Natural killer cell (primary cell): ENCODE measurements at regions not wholly inside any gene's neighbourhood (a gene's known extent, or its start where the extent isn't known, plus 50 kb on each side); places are given as distances from the start of the nearest gene placed in this dataset.

ENCODE experiments used
- ATAC-seq, 3 donors: fragments of 150-1000 bp in 2 of 3; fragments of 200-7000 bp in 1 of 3; cut with Tn5 transposase; 1 replicate in 1 of 3; 2 replicates in 2 of 3; pipeline ENCODE4 v1.10.0; 2021; ENCODE audit warnings: mild to moderate bottlenecking in 2 of 3, moderate library complexity in 2 of 3
- DNase-seq, 2 donors: peaks; one replicate each; pipeline versions ENCODE4 v3.0.0 to v3.0.0-alpha.2; 2013 to 2021; ENCODE audit warnings: mixed read lengths in 1 of 2
- H3K27ac ChIP-seq: one replicate; pipeline ENCODE4 v1.5.1; 2013; ENCODE audit warnings: mild to moderate bottlenecking, low read length
- H3K27me3 ChIP-seq: one replicate; pipeline ENCODE4 v1.6.1; 2013; ENCODE audit warnings: low read length; ENCODE audit not compliant: control insufficient read depth, insufficient read depth
- H3K36me3 ChIP-seq: one replicate; pipeline ENCODE4 v1.6.1; 2013; ENCODE audit warnings: low read length; ENCODE audit not compliant: control insufficient read depth, insufficient read depth
- H3K4me1 ChIP-seq: one replicate; pipeline ENCODE4 v1.6.1; 2013; ENCODE audit warnings: low read length; ENCODE audit not compliant: control insufficient read depth, insufficient read depth
- H3K4me3 ChIP-seq: one replicate; pipeline ENCODE4 v1.5.1; 2013; ENCODE audit warnings: low read length
- H3K9me3 ChIP-seq: one replicate; pipeline ENCODE4 v1.6.1; 2013; ENCODE audit warnings: low read length; ENCODE audit not compliant: control insufficient read depth, insufficient read depth
- H3K27ac Mint-ChIP-seq, 2 donors: one replicate each; pipeline ENCODE4 v1.8.0; 2022; ENCODE audit warnings: mild to moderate bottlenecking in 2 of 2, mixed read lengths in 2 of 2, moderate library complexity in 1 of 2
- H3K27me3 Mint-ChIP-seq, 2 donors: one replicate each; pipeline ENCODE4 v1.8.0; 2022; ENCODE audit warnings: low read depth in 2 of 2, mixed read lengths in 2 of 2
- H3K36me3 Mint-ChIP-seq: one replicate; pipeline ENCODE4 v1.8.0; 2022; ENCODE audit warnings: mixed read lengths
- H3K4me1 Mint-ChIP-seq, 2 donors: one replicate each; pipeline ENCODE4 v1.8.0; 2022; ENCODE audit warnings: mixed read lengths in 2 of 2
- H3K4me3 Mint-ChIP-seq: one replicate; pipeline ENCODE4 v1.8.0; 2022; ENCODE audit warnings: mild to moderate bottlenecking, moderate library complexity, mixed read lengths
- H3K9me3 Mint-ChIP-seq, 2 donors: one replicate each; pipeline ENCODE4 v1.8.0; 2022; ENCODE audit warnings: mixed read lengths in 2 of 2
- WGBS: methylation state at CpG from one replicate; pipeline ENCODE4 v1.1.7; 2013; ENCODE audit warnings: missing lambda C conversion rate; ENCODE audit not compliant: insufficient coverage; 5-methylcytosine and 5-hydroxymethylcytosine counted together
- intact Hi-C: fragments of 100-400 bp; cut with micrococcal nuclease; formaldehyde crosslinking; loops from one replicate; pipeline ENCODE4 v1.14.2; 2022
- TF ChIP-seq, protein P1 (sequence below): fragments of 200-600 bp; IDR thresholded peaks from one replicate; pipeline ENCODE4 v1.8.0; 2022; ENCODE audit warnings: antibody characterized with exemption

DNA sequence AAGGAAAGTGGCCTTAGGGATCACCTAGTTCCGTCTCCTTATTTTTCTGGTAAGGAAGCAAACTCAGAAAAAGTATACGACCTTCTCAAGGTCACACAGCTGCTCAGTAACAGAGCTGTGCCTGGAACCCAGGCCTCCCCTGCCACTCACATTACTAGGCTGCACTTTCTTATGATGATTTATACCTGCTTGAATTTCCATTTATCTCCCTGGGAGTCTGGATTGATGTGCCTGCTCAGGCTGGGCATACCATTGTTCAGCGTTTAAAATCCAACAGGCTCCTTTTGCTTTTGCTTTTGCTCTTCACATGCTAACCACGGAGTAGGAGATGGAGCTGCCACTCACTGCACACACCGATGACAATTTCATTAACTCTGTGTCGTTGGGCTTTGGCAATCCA, 241.0 kb downstream of the OLFM4 start:
- H3K27me3 ChIP-seq, result no peaks in the 10 kb centered on the region
- WGBS, result 83% methylated on average over 6 of the region's 6 CpGs
- no peak overlapping the region for H3K27ac ChIP-seq
- intact Hi-C loops, result no loop called here
- peaks cover 9 to 14% of the 10 kb centered on the region in 2 donors for H3K9me3 Mint-ChIP-seq
- no peaks in the 10 kb centered on the region for H3K27me3 Mint-ChIP-seq
- H3K4me3 Mint-ChIP-seq, result no peak overlapping the region
- no peaks in the 10 kb centered on the region for H3K9me3 ChIP-seq
- H3K4me1 Mint-ChIP-seq, result no peaks in the 10 kb centered on the region
- H3K4me1 ChIP-seq, result no peaks in the 10 kb centered on the region
- H3K36me3 Mint-ChIP-seq, result no peaks in the 10 kb centered on the region
- no peak overlapping the region for H3K27ac Mint-ChIP-seq
- H3K4me3 ChIP-seq, result no peak overlapping the region
- ATAC-seq (no peak), DNase-seq (no peak)
- TF ChIP-seq, protein P1, sequence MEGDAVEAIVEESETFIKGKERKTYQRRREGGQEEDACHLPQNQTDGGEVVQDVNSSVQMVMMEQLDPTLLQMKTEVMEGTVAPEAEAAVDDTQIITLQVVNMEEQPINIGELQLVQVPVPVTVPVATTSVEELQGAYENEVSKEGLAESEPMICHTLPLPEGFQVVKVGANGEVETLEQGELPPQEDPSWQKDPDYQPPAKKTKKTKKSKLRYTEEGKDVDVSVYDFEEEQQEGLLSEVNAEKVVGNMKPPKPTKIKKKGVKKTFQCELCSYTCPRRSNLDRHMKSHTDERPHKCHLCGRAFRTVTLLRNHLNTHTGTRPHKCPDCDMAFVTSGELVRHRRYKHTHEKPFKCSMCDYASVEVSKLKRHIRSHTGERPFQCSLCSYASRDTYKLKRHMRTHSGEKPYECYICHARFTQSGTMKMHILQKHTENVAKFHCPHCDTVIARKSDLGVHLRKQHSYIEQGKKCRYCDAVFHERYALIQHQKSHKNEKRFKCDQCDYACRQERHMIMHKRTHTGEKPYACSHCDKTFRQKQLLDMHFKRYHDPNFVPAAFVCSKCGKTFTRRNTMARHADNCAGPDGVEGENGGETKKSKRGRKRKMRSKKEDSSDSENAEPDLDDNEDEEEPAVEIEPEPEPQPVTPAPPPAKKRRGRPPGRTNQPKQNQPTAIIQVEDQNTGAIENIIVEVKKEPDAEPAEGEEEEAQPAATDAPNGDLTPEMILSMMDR, result no peak
- H3K36me3 ChIP-seq, result no peaks in the 10 kb centered on the region

DNA sequence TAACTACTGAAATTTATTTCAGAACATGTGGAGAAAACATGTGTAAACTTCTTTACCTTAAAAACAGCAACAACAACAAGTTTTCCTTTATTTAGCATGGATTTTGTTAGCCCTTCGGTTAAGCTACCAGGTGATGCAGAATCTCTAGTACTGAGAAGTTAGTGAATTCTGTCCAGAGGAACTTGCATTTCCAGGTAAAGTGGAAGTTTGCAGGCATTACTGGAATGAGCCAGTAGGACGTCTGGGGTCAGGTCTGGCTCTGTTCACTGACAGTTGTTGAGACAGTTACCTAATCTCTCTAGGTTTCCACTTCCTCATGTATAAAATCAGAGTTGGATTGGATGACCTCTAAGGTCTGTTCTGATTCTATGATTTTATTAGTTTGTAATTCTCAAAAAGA, 244.3 kb downstream of the OLFM4 start:
- Histone ChIP-seq H3K27ac (no peak overlapping the region), H3K27me3 (no peaks in the 10 kb centered on the region), H3K36me3 (no peaks in the 10 kb centered on the region), H3K9me3 (no peaks in the 10 kb centered on the region), H3K4me3 (no peak overlapping the region), H3K4me1 (no peaks in the 10 kb centered on the region)
- ATAC-seq (no peak), DNase-seq (no peak)
- no peaks in the 10 kb centered on the region for H3K36me3 Mint-ChIP-seq
- WGBS, result 78% methylated on average over 2 of the region's 2 CpGs
- no peaks in the 10 kb centered on the region for H3K4me1 Mint-ChIP-seq
- no peak overlapping the region for H3K27ac Mint-ChIP-seq
- TF ChIP-seq, protein P1, result no peak
- intact Hi-C loops, result no loop called here
- no peaks in the 10 kb centered on the region for H3K27me3 Mint-ChIP-seq
- no peak overlapping the region for H3K4me3 Mint-ChIP-seq
- peaks cover 8 to 9% of the 10 kb centered on the region in 2 donors for H3K9me3 Mint-ChIP-seq

DNA sequence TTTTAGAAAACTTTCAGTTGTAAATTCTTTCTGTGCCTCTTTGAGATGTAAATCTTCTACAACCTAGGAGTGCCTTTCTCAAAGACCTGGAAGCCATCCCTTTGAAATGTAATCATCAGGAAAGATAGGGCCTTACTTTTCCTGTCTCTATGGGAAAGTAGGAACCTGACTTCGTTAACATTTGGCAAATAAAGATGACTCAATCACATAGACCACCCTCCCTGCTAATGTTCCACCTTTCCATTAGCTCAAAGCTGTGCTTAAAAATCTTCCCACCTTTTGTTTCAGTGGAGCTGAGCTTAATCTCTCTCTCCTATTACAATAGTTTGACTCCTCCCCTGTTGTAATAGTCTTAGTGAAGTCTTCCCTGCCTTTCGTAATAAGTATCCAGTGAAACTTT, 247.7 kb downstream of the OLFM4 start:
- 42% methylated on average over 2 of the region's 2 CpGs for WGBS
- ATAC-seq, result no peak

DNA sequence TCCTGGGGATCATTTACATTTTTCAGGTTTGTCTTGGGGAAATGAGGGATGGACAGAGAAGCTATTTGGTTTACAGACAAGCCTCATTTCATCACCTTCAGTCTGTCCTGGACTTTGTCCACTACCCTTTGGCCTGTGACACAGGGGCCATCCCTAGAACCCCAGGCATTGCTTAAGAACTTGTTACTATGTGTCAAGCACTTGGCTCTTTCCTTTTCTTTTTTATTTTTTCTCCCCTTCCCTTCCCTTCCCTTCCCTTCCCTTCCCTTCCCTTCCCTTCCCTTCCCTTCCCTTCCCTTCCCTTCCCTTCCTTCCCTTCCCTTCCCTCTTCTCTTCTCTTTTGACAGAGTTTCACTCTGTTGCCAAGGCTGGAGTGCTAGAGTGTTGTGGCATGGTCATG, 253.1 kb downstream of the OLFM4 start:
- TF ChIP-seq, protein P1, result no peak
- ATAC-seq (no peak), DNase-seq (no peak)
- Mint-ChIP-seq H3K4me3 (no peak overlapping the region), H3K27me3 (no peaks in the 10 kb centered on the region), H3K27ac (no peak overlapping the region), H3K36me3 (no peaks in the 10 kb centered on the region), H3K9me3 (peaks cover 2 to 6% of the 10 kb centered on the region in 2 donors), H3K4me1 (no peaks in the 10 kb centered on the region)
- Histone ChIP-seq H3K4me3 (no peak overlapping the region), H3K36me3 (no peaks in the 10 kb centered on the region), H3K27me3 (no peaks in the 10 kb centered on the region), H3K27ac (no peak overlapping the region), H3K4me1 (no peaks in the 10 kb centered on the region), H3K9me3 (no peaks in the 10 kb centered on the region)
- intact Hi-C loops, result no loop called here

More for the DNA sequence above, 247.7 kb downstream of the OLFM4 start:
- intact Hi-C loops, result no loop called here
- no peaks in the 10 kb centered on the region for H3K36me3 Mint-ChIP-seq
- no peak overlapping the region for H3K4me3 Mint-ChIP-seq
- H3K4me3 ChIP-seq, result no peak overlapping the region
- no peak overlapping the region for H3K27ac Mint-ChIP-seq
- no peaks in the 10 kb centered on the region for H3K27me3 Mint-ChIP-seq
- no peaks in the 10 kb centered on the region for H3K4me1 ChIP-seq
- H3K36me3 ChIP-seq, result no peaks in the 10 kb centered on the region
- H3K9me3 Mint-ChIP-seq, result peaks cover 2 to 7% of the 10 kb centered on the region in 2 donors
- H3K9me3 ChIP-seq, result no peaks in the 10 kb centered on the region
- H3K27ac ChIP-seq, result no peak overlapping the region
- no peaks in the 10 kb centered on the region for H3K4me1 Mint-ChIP-seq
- H3K27me3 ChIP-seq, result no peaks in the 10 kb centered on the region
- TF ChIP-seq, protein P1, result no peak
- no peak for DNase-seq
